HG03460 (cell line): ENCODE measurements at regions not wholly inside any gene's neighbourhood (a gene's known extent, or its start where the extent isn't known, plus 50 kb on each side); places are given as distances from the start of the nearest gene placed in this dataset.

Source experiments
- ATAC-seq: cut with Tn5 transposase; IDR thresholded peaks from one replicate; pipeline ENCODE4 v1.9.1; 2021; ENCODE audit not compliant: unreplicated experiment

DNA sequence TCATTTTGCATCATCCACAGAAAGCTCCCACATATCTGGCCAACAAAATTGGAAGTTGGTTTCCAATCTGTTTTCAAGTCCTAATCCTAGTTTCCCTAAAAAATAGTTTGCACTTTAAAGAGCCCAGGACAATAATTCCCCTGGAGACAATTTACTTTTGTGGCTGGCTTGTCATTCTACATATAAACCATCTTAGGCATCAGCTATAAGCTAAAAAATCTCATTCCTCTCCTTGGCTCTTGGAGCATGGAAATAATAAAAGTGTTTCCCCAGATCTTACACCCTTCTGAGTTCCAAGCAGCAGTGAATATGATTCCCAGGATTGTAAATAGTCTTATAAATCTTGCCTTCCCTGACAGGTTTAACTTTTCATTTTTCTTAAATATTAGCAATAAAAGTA is 89.1 kb upstream of the NUDT4 start:
- no peak for ATAC-seq

DNA sequence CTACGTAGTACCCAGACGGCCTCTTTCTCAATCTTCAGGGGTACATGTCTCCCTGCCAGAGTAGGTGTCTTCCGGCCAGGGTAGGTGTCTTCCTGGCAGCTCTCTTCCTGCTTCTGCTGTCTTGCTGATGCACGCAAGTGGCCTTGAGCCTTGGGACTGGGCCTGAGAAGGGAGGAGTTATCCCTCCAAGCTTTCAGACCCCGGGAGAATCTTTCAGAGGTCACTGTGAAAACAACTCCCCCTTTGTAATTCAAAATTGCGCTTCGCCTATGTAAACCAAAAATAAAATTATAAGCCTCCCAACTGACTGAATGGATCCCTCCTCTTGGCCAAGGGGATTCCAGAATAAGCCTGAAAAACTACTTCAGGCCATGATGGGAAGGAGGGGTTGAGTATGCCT is 87.3 kb upstream of the NUDT4 start:
- ATAC-seq = no peak

DNA sequence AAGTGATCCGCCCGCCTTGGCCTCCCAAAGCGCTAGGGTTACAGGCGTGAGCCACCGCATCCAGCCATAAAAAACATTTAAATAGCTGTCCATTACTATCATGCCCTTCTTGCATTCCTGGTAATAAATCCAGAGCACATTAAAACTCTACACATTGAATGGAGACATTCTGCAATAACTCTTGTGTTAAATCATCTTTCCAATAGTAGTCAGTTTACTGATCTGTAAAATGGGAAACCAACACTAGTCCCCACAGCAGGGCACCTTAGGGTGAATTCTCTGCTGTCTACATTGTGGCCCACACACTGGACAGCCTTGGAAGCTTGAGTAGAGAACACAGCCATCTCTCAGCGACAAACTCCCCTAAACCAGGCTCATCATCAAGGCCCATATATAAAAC is 85.5 kb upstream of the NUDT4 start:
- ATAC-seq = no peak

DNA sequence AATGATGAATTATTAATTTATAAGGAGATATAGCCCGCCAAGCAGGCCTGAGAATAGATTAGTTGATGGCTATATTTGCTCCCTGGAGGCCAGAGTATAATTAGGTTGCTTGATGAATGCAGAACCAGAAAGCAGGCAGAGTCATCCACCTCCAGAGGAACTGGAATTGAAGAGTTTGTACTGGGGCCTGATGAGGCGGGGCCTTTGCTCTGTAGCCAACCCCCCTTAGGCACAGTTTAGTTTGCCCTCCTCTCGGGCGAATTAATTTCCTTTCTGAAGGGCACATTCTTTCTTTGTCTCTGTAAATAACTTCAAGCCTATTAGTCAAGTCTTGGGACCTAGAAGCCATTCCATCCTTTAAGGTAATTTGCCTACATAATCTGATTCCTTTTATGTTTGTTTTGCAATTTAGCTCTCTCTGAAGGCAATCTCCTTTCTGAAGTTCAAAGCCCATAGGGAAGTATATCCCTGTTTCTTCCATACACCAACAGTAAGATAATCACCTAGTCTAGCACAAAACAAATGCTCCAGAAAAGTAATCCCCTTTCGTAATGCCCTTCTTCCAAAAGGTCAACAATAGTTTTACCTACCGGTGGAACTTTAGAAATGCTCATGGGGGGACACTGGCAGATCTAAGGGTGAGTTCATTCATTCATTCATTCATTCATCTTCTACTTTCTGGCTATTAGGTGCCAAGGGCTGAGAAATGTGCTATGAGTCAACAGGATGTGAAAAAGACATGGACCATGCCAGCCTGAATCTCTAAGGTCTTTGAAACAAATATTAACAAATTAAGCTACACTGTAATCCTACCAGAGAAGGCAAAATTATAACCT is 84.8 kb upstream of the NUDT4 start:
- no peak for ATAC-seq

DNA sequence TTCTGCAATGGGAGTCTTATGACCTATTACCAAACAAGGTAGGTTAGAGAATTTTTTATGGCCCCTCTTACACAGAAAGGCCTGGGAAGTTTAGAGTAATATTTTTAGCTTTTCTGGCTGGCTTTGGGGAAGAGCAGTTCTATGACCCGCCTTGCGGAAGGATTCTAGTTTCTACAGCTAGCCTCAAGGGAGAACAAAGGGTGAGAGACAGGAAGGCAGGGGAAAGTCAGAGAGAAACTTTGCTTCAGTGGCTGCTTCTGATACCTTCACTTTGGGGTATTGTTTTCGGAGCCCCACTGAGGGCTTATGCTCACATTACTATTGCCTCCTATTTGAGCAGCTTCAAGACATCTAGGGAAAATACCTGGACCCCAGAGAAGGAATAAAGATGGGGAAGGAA is 80.7 kb upstream of the NUDT4 start:
- ATAC-seq = peak; percentile 92

DNA sequence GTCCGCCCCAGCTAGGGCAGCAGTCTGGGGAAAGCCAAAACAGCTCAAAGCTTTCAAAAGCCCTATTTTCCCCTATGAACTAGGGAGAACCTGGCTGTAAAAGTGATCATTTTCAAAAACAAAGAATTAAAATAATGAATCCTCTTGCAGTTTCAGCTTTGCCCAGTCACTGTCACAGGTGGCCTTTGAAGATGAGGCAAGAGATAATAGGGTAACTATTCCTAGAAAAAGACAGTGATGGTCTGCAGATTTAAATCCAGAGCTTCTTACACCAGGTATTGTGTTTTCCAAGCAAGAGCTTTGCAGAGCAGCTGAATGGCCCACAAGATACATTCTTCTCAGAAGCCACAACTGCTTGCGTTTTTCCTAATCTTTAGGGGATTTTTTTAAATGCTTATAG is 80.2 kb upstream of the NUDT4 start:
- no peak for ATAC-seq

DNA sequence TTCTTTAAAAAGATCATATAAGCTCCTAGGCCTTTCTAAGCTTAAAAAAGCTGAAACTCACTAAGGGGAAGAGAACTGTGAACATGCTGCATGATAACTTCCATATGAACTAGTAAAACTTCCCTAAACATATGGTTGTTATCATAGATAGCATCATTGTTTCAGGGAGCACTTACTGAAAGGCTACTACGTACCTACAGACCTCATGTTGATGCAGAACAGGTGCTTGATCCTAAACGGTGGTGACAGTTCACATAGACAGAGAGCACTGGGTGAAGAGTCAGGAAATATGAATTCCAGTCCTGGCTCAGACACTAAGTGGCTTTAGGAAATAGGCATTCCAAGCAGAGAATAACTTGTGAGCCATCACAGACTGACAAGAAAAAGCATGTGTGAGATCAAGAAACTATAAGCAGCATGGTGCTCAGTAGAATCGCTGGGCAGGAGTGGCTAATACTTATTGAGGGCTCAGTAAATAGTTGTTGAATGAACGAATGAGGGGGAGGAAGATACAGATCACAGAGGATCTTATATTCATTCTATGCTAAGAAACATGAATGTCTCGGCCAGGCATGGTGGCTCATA is 78.4 kb upstream of the NUDT4 start:
- ATAC-seq = no peak

DNA sequence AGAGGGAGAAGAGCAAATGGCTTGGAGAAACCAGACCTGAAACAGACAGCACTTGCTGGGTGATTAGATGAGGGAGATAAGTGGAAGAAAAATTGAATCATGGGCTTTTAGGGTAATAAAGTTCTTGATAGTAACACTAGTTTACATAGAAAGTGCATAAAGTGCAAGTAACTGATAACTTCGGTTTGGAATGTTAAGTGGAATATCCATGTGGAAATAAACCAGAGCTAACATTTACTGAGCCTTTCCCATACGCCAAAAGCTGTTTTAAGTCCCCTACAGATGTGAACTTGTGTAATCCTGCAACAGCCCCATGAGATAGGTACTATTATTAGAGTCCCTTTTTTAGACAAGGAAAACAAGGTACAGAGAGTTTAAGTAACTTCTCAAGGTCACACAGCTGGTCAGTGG is 77.1 kb upstream of the NUDT4 start:
- no peak for ATAC-seq

DNA sequence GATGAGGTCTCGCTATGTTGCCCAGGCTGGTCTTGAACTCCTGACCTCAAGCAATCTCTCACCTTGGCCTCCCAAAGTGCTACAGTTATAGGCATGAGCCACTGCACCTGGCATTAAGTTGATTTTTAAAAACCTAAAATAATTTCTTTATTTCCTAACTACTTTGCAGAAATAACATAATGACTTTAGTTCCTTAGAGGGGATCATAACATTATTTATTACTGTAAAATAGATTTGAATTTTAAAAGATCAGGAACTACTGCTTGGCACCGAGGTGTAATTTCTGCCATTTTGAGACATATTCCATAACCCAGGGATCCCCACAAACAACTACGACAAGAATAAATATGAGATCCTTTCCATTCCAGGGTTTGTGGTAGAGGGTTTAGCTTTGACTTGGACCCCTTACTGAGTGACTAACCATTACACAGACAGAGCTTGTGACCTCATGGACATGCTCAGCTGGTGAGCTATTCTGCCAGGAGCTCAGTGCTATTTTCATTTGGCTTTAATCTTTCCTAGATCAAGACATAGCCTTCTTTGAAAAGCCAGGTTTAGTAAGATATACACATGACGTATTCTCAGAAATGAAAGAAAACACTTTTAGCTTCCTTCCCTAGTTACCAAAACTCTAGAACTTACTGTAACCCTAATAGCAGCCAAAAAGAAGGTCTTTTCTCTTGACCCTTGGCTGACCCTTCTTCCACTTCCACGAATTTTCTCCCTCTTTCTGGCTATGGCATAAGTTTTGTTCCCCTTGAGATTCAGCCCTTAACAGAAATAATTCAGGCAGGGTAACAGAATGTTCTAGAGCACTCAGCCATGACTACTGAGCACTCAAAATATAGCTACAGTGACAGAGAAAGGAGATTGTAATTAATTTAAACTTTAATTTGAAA is 75.1 kb upstream of the NUDT4 start:
- ATAC-seq = no peak

DNA sequence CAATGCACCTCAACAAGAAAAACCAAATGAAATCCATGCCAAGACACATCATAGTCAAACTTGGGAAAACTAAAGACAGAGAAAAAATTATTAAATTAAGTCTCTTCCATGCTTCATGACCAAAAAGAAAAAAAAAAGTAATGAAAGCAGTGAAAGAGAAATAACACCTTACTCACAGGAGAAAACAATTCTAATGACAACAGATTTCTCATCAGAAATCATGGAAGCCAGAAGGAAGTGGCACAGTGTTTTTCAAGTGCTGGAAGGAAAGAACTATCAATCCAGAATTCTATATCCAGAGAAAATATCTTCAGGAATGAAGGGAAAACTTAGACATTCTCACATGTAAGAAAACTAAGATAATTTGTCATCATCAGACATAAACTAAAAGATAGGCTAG is 71.1 kb upstream of the NUDT4 start:
- ATAC-seq = no peak

DNA sequence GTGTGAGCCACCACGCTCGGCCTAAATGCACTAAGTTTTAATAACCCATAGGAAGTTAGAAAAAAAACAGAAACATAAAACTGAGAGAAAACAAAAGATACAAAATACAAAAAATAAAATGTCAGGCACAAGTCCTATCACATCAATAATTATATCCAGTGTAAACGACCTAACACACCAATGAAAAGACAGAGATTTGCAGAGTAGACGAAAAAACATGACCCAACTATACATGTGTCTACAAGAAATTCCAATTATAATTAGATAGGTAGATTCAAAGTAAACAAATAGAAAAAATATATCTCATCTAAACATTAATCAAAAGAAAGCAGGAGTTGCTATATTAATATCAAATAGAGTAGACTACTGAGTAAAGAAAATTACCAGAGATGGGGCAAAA is 69.4 kb upstream of the NUDT4 start:
- no peak for ATAC-seq

DNA sequence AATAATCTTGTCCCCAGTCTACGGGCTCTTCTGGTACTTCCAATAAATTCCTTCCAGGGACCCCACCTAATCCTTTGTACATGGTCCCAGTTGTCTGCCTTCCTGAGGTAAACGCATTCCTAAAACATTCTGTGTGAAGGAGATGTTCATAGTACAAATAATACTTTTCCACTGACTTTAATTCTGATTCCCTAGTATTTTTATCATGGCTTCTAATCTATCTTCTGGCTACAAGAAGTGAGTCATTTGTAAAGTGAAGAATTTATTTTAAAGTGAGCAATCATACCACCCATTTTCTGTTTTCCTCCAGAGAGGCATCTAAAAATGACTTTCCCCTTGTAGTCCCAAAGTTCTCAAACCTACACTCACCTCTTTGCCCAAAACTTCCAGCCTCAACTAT is 65.9 kb upstream of the NUDT4 start:
- ATAC-seq = no peak

DNA sequence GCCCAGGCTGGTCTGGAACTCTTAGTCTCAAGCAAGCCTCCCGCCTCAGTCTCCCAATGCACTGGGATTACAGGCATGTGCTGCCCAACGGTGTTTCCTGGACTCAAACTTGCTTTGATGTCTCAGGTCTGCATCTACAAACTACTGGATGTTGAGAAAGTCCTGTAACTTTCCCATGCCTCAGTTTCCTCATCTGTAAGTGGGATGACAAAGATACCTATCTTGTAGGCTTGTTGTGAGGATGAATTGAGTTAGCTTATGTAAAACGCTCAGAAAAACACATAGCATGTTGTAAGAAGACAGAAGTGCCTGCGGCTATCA is 63.6 kb upstream of the NUDT4 start:
- ATAC-seq = no peak

DNA sequence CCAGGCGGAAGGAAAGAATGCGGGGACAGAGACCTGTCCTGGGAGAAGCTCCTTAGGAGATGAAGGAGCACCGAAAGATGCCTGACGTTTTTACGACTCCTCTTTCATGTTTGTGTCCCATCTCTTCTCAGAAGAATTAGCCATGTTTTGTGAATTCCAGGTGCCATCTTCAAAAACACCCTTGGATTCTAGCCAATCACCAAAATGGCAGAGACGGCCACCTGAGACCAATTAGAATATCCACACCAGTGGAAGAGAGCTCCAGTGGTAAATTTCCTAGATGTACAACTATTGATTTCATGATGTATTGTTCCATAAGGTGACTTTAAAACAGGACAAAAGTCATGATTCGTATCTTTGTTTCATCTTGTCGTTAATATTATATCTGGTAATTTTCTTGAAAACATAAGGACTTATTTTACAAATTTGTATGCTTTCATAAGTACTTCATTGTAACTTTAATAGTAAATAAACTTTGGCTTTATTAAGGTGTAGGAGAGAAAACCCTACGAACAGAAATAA is 62.3 kb upstream of the NUDT4 start:
- ATAC-seq = no peak

DNA sequence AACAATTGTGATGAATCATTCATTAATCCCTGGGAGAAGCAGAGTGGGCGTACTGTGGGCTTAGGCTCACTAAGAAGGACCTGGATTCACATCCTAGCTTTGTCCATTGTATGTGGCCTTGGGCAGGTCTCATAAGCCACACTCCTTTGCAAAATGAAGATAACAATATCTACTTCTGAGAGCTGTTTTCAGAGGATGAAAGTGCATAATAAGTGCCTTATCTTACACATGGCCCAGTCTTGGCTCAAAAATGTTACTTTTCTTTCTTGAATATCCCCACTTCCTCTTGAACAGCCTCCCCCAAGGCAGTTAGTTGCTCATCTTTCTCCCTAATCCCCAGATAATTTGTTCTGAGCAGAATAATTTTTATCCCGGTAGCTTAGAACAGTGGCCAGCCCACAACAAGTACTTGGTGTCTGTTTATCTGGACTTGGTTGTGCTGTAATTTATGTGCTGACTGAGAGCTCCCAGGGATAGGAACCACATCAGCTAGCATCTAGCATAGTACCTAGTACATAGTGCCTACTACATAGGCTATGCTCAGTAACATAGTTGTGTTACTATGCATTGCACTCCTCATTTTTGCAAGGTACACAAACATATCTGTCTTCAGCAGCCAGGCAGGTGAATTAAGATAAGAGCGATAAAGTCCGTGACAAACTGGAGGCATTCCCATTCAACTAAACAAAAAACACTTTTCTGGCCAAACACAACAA is 61.7 kb upstream of the NUDT4 start:
- no peak for ATAC-seq

DNA sequence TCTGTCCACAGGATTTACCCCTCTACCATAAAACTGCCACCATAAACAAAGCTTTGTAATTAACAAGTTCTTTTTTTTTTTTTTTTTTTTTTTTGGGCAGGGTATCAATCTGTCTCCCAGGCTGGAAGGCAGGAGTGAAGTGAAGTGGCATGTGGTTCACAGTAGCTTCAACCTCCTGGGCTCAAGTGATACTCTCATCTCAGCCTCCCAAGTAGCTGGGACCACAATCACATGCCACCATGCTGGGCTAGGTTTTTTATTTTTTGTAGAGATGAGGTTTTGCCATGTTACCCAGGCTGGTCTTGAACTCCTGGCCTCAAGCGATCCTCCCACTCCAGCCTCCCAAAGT is 61.1 kb upstream of the NUDT4 start:
- no peak for ATAC-seq

DNA sequence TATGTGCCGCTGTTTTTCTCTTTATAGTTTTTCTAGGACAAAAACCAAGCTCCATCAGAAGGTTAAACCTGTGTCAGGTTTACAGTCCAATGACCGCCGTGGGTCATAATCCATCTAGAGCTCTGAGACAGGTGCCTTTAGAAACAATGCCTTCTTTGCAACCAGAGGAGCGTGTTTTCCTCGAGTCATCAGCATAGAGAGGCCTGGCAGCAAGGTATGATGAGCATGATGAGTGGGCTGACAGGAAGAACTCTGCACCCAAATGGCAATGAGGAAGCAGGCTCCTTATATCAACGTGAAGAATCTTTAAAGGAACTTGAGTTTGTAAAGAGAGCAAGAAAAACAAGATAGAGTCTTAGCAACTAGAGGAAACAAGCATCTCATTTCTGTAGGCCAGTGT is 60.5 kb upstream of the NUDT4 start:
- no peak for ATAC-seq

DNA sequence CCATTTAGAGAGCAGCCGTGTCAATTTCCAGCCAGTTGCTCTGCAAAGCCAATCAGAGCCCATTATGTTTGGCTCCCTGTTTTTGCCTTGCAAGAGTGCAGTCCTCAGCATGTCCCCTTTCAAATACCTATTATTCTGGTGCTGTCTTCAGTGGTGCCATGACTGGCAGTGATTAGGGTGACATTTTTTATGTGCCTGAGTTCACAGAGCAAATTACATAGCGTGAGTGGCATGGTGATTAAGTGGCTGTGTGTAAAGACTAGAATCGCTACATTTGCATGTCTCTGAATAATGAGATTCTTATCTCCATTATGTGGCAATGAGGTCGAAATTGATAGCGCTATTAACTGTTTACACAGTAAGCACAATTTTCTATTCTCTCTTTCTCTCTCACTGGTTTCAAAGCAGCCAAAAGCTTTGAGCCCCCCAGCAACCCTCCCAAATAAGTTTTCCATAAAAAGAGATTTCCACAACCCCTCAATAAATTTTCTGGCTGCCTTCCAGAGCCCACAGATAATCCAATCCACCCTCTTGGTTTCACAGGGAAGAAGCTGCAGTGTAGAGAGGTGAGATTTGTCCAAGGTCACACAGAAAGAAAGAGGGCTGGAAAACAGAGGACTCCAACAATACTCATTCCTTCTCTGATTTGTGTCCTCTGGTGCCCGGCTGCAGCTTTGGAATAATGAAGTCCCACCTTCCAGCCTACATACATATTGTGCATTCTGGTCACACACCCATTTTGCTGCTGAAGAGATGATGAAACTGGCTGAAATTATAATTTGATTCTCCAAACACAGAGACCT is 58.8 kb upstream of the NUDT4 start:
- no peak for ATAC-seq

DNA sequence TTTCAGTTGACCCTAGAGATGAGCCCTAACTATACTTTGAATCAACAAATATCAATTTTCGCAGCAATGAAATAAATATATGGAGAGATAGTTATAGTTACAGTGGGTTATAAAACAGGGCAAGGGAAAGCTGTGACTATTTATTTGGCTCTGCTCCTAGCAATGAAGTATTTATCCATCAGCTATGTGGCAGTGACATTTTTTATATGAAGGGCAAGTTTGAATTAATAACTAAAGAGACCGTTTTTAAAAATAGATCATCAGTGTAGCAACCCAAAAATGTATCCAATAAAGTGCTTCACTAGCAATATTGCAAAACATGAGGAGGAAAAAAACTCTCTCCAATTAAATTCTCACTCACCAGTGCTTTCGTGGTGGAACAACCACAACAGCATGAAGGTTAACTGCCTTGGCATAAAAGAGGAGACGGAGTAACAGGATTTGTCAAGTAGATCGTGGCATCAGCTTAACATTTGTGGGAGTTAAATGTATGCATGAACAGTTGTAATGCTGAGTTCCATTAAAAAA is 58.1 kb upstream of the NUDT4 start:
- ATAC-seq = no peak

DNA sequence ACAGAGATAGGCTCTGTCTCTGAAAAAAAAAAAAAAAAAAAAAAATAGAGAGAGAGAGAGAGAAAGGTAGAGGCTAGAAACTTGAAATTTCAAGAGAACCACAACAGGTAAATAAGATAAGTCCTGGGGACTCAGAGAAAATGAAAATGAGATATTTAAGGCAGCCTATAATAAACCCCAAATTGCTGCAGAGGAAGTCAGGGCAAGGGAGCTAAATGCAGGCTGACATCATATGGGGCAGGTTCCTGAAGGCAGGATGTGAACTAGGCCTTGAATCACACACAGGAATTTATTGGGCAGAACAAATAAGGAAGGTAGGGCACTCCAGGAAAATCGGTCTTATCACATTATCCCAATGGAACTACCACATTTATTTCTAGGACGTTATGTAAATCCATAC is 54.9 kb upstream of the NUDT4 start:
- no peak for ATAC-seq
